GM12878 (cell line): ENCODE measurements at regions not wholly inside any gene's neighbourhood (a gene's known extent, or its start where the extent isn't known, plus 50 kb on each side); places are given as distances from the start of the nearest gene placed in this dataset.

Experiments
- ATAC-seq: fragments of 200-7000 bp; cut with Tn5 transposase; 3 replicates; pipeline ENCODE4 v1.9.1; 2020; ENCODE audit warnings: mild to moderate bottlenecking, moderate library complexity
- BruUV-seq: library from RNA; stranded (reverse); fragments of 400-500 nt; replicated peaks from 2 replicates; lab custom pipeline; 2021; lab: Mats Ljungman, UMichigan
- CTCF ChIA-PET: fragments of 300-600 bp; sonication (Branson Sonifier 250); formaldehyde crosslinking; extraction: SDS; loops from one replicate; lab custom pipeline; 2021; ENCODE audit warnings: inconsistent platforms; lab: Yijun Ruan, JAX
- POLR2A ChIA-PET: fragments of 350-600 bp; formaldehyde crosslinking; extraction: SDS; loops from one replicate; lab custom pipeline; 2021; ENCODE audit warnings: inconsistent platforms; lab: Charles Lee
- RAD21 ChIA-PET: fragments of 300-600 bp; sonication (Branson Sonifier 250); formaldehyde crosslinking; loops from one replicate; lab custom pipeline; 2023; ENCODE audit warnings: antibody characterized with exemption; ENCODE audit not compliant: unreplicated experiment; lab: Charles Lee
- SMC1A ChIA-PET: fragments of 300-600 bp; sonication (Branson Sonifier 250); formaldehyde crosslinking; loops from one replicate; lab custom pipeline; 2023; ENCODE audit not compliant: unreplicated experiment, uncharacterized antibody; lab: Charles Lee
- DNase-seq: peaks from one replicate; pipeline ENCODE4 v3.0.0-alpha.2; 2011; ENCODE audit warnings: low read depth, low spot score
- FAIRE-seq: peaks from 3 replicates; lab custom pipeline; 2011; peaks lifted over from hg19 to GRCh38; lab: Jason Lieb, UNC
- H2AFZ ChIP-seq: 2 replicates; pipeline ENCODE4 v1.6.0; 2011; ENCODE audit warnings: low read depth, low read length, control low read depth; ENCODE audit not compliant: control insufficient read depth
- H3K27ac ChIP-seq: 2 replicates; pipeline ENCODE4 v1.5.1; 2011; ENCODE audit warnings: control low read depth; ENCODE audit not compliant: control insufficient read depth, insufficient read depth
- H3K27me3 ChIP-seq, 2 experiments: replicated peaks in 1 of 2; 2 replicates each; pipeline versions ENCODE4 v1.6.0 to v1.6.1; 2011; ENCODE audit warnings: low read length in 1 of 2; ENCODE audit not compliant: control insufficient read depth in 2 of 2, insufficient read depth in 2 of 2
- H3K36me3 ChIP-seq, 2 experiments: 2 replicates each; pipeline ENCODE4 v1.5.1; 2011; ENCODE audit warnings: low read length in 1 of 2; ENCODE audit not compliant: control insufficient read depth in 2 of 2, insufficient read depth in 2 of 2
- H3K4me1 ChIP-seq: 2 replicates; pipeline ENCODE4 v1.6.1; 2011; ENCODE audit warnings: mild to moderate bottlenecking, low read length, moderate library complexity, mixed read lengths; ENCODE audit not compliant: control insufficient read depth, insufficient read depth
- H3K4me2 ChIP-seq: 2 replicates; pipeline ENCODE4 v1.6.0; 2011; ENCODE audit warnings: control low read depth; ENCODE audit not compliant: control insufficient read depth, insufficient read depth
- H3K4me3 ChIP-seq: fragments of 200-600 bp; sonication (generic); 2 replicates; pipeline ENCODE4 v1.5.1; 2016
- H3K79me2 ChIP-seq: 2 replicates; pipeline ENCODE4 v1.6.0; 2011; ENCODE audit warnings: low read length; ENCODE audit not compliant: control insufficient read depth, insufficient read depth
- H3K9ac ChIP-seq: 2 replicates; pipeline ENCODE4 v1.8.0; 2011; ENCODE audit warnings: low read length, control low read depth, mixed read lengths; ENCODE audit not compliant: control insufficient read depth, insufficient read depth
- H3K9me3 ChIP-seq: replicated peaks from 3 replicates; pipeline ENCODE4 v1.5.1; 2011; ENCODE audit warnings: mild to moderate bottlenecking, low read length; ENCODE audit not compliant: control insufficient read depth, insufficient read depth
- H4K20me1 ChIP-seq: 2 replicates; pipeline ENCODE4 v1.6.0; 2011; ENCODE audit not compliant: control insufficient read depth, insufficient read depth
- BCL11A ChIP-seq: IDR thresholded peaks from 2 replicates; pipeline ENCODE4 v1.6.1; 2011; ENCODE audit warnings: low read depth, low read length
- EP300 ChIP-seq, 2 experiments: fragments of 150-350 bp in 1 of 2; IDR thresholded peaks; 2 replicates each; pipeline ENCODE4 v1.6.1; 2011 to 2012; ENCODE audit warnings: low read depth in 2 of 2, low read length in 2 of 2, borderline replicate concordance in 1 of 2, improper control_type of control experiment in 1 of 2, inconsistent platforms in 1 of 2; ENCODE audit not compliant: control insufficient read depth in 1 of 2
- HDGF ChIP-seq: fragments of 450-650 bp; IDR thresholded peaks from 2 replicates; pipeline ENCODE4 v1.6.1; 2016; ENCODE audit warnings: antibody characterized with exemption
- IRF4 ChIP-seq: IDR thresholded peaks from 2 replicates; pipeline ENCODE4 v1.6.1; 2011; ENCODE audit warnings: low read depth, low read length
- MEF2A ChIP-seq: IDR thresholded peaks from 2 replicates; pipeline ENCODE4 v1.6.1; 2011; ENCODE audit warnings: low read depth, mild to moderate bottlenecking, low read length, moderate library complexity; ENCODE audit not compliant: insufficient read depth
- MXI1 ChIP-seq: fragments of 150-350 bp; IDR thresholded peaks from 2 replicates; pipeline ENCODE4 v1.6.1; 2011; ENCODE audit warnings: low read depth, mild to moderate bottlenecking, inconsistent platforms, low read length, improper control_type of control experiment
- NR2C2 ChIP-seq: IDR thresholded peaks from 2 replicates; pipeline ENCODE4 v1.6.1; 2011; ENCODE audit warnings: borderline replicate concordance, low read depth; ENCODE audit not compliant: control insufficient read depth, insufficient read length
- POLR2AphosphoS5 ChIP-seq: IDR thresholded peaks from 2 replicates; pipeline ENCODE4 v1.6.1; 2011; ENCODE audit warnings: mild to moderate bottlenecking, low read length, inconsistent platforms
- POU2F2 ChIP-seq: IDR thresholded peaks from 3 replicates; pipeline ENCODE4 v1.6.1; 2011; ENCODE audit warnings: low read depth, mild to moderate bottlenecking, low read length, borderline replicate concordance
- RELA ChIP-seq: fragments of 450-650 bp; IDR thresholded peaks from 2 replicates; pipeline ENCODE4 v1.8.0; 2014; ENCODE audit warnings: borderline replicate concordance; ENCODE audit not compliant: partially characterized antibody
- TARDBP ChIP-seq: IDR thresholded peaks from 2 replicates; pipeline ENCODE4 v1.6.1; 2016; ENCODE audit warnings: borderline replicate concordance
- WRNIP1 ChIP-seq: IDR thresholded peaks from 2 replicates; pipeline ENCODE4 v1.6.1; 2011; ENCODE audit warnings: low read depth, low read length, improper control_type of control experiment, borderline replicate concordance
- WGBS: methylation state at CpG from one replicate; pipeline ENCODE4 v1.1.6; 2016; ENCODE audit warnings: low lambda C conversion rate; ENCODE audit not compliant: insufficient replicate concordance, insufficient coverage; ENCODE audit errors: missing lambda C conversion rate; 5-methylcytosine and 5-hydroxymethylcytosine counted together
- in situ Hi-C: fragments of 300-500 bp; cut with MboI; formaldehyde crosslinking; loops from 9 replicates; pipeline ENCODE4 v1.14.3; 2018; ENCODE audit warnings: mixed read lengths
- intact Hi-C: fragments of 100-400 bp; cut with micrococcal nuclease; formaldehyde crosslinking; loops from one replicate; pipeline ENCODE4 v1.14.2; 2022; ENCODE audit not compliant: unreplicated experiment
- TF ChIP-seq, protein P1 (sequence below): fragments of 450-650 bp; IDR thresholded peaks from 2 replicates; pipeline ENCODE4 v1.6.1; 2017; ENCODE audit warnings: mild to moderate bottlenecking, moderate library complexity
- TF ChIP-seq, protein P2 (sequence below): fragments of 450-650 bp; IDR thresholded peaks from 2 replicates; pipeline ENCODE4 v1.6.1; 2016; ENCODE audit warnings: mild to moderate bottlenecking
- TF ChIP-seq, protein P3 (sequence below): fragments of 450-650 bp; IDR thresholded peaks from 2 replicates; pipeline ENCODE4 v1.6.1; 2017; ENCODE audit warnings: low read depth, mild to moderate bottlenecking, moderate library complexity

GRCh38 chr2:5766056-5766455 lies 73.9 kb downstream of the SOX11 start (continued):
- TF ChIP-seq, protein P1, sequence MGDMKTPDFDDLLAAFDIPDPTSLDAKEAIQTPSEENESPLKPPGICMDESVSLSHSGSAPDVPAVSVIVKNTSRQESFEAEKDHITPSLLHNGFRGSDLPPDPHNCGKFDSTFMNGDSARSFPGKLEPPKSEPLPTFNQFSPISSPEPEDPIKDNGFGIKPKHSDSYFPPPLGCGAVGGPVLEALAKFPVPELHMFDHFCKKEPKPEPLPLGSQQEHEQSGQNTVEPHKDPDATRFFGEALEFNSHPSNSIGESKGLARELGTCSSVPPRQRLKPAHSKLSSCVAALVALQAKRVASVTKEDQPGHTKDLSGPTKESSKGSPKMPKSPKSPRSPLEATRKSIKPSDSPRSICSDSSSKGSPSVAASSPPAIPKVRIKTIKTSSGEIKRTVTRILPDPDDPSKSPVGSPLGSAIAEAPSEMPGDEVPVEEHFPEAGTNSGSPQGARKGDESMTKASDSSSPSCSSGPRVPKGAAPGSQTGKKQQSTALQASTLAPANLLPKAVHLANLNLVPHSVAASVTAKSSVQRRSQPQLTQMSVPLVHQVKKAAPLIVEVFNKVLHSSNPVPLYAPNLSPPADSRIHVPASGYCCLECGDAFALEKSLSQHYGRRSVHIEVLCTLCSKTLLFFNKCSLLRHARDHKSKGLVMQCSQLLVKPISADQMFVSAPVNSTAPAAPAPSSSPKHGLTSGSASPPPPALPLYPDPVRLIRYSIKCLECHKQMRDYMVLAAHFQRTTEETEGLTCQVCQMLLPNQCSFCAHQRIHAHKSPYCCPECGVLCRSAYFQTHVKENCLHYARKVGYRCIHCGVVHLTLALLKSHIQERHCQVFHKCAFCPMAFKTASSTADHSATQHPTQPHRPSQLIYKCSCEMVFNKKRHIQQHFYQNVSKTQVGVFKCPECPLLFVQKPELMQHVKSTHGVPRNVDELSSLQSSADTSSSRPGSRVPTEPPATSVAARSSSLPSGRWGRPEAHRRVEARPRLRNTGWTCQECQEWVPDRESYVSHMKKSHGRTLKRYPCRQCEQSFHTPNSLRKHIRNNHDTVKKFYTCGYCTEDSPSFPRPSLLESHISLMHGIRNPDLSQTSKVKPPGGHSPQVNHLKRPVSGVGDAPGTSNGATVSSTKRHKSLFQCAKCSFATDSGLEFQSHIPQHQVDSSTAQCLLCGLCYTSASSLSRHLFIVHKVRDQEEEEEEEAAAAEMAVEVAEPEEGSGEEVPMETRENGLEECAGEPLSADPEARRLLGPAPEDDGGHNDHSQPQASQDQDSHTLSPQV, result no peak
- TF ChIP-seq MEF2A (no peak), HDGF (no peak), POLR2AphosphoS5 (no peak), BCL11A (no peak)
- TF ChIP-seq, protein P2, sequence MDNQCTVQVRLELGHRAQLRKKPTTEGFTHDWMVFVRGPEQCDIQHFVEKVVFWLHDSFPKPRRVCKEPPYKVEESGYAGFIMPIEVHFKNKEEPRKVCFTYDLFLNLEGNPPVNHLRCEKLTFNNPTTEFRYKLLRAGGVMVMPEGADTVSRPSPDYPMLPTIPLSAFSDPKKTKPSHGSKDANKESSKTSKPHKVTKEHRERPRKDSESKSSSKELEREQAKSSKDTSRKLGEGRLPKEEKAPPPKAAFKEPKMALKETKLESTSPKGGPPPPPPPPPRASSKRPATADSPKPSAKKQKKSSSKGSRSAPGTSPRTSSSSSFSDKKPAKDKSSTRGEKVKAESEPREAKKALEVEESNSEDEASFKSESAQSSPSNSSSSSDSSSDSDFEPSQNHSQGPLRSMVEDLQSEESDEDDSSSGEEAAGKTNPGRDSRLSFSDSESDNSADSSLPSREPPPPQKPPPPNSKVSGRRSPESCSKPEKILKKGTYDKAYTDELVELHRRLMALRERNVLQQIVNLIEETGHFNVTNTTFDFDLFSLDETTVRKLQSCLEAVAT, result no peak

GRCh38 chr2:5766561-5766960 lies 74.4 kb downstream of the SOX11 start:
- SMC1A ChIA-PET, result interaction anchor here (0.8 kb wide), 1 partner anchor 210 kb away, joined by 3 read pairs; no protein-coding TSS in a partner anchor
- RAD21 ChIA-PET, result no interaction called here
- no peaks in the 10 kb centered on the region for H4K20me1 ChIP-seq
- no peak overlapping the region for H3K27ac ChIP-seq
- intact Hi-C loops, result no loop called here
- in situ Hi-C loops, result no loop called here
- DNase-seq (no peak), ATAC-seq (no peak), FAIRE-seq (no peak)
- H3K4me3 ChIP-seq, result no peak overlapping the region
- no TSS peak for BruUV-seq
- POLR2A ChIA-PET, result no interaction called here
- H3K79me2 ChIP-seq, result no peaks in the 10 kb centered on the region
- H2AFZ ChIP-seq, result no peak overlapping the region
- CTCF ChIA-PET, result no interaction called here
- no peaks in the 10 kb centered on the region for H3K9me3 ChIP-seq
- 17% methylated on average over 2 of the region's 2 CpGs for WGBS
- no peaks in the 10 kb centered on the region for H3K27me3 ChIP-seq
- H3K9ac ChIP-seq, result no peak overlapping the region
- no peaks in the 10 kb centered on the region for H3K4me1 ChIP-seq
- H3K36me3 ChIP-seq, result no peaks in the 10 kb centered on the region
- no peak overlapping the region for H3K4me2 ChIP-seq
- TF ChIP-seq MXI1 (no peak), EP300 (IDR thresholded peaks at IDR 0.05; ENCODE audit: borderline replicate concordance in 1 of 2, control insufficient read depth in 1 of 2, low read depth in 2 of 2, low read length in 2 of 2) (no peak), WRNIP1 (no peak), IRF4 (no peak), NR2C2 (no peak), RELA (no peak), POU2F2 (no peak), TARDBP (no peak)
- TF ChIP-seq, protein P3, sequence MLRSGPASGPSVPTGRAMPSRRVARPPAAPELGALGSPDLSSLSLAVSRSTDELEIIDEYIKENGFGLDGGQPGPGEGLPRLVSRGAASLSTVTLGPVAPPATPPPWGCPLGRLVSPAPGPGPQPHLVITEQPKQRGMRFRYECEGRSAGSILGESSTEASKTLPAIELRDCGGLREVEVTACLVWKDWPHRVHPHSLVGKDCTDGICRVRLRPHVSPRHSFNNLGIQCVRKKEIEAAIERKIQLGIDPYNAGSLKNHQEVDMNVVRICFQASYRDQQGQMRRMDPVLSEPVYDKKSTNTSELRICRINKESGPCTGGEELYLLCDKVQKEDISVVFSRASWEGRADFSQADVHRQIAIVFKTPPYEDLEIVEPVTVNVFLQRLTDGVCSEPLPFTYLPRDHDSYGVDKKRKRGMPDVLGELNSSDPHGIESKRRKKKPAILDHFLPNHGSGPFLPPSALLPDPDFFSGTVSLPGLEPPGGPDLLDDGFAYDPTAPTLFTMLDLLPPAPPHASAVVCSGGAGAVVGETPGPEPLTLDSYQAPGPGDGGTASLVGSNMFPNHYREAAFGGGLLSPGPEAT, result no peak
